GM23338 (cell line): ENCODE measurements at regions not wholly inside any gene's neighbourhood (a gene's known extent, or its start where the extent isn't known, plus 50 kb on each side); places are given as distances from the start of the nearest gene placed in this dataset.

ENCODE experiments used
- EZH2phosphoT487 ChIP-seq: fragments of 200-600 bp; sonication (generic); IDR thresholded peaks from one replicate; pipeline ENCODE4 v1.8.1; 2018; ENCODE audit warnings: antibody characterized with exemption; ENCODE audit not compliant: unreplicated experiment
- POLR2AphosphoS5 ChIP-seq: IDR thresholded peaks from 2 replicates; pipeline ENCODE4 v1.6.1; 2016; ENCODE audit warnings: antibody characterized with exemption, low read depth
- TF ChIP-seq, protein P1 (sequence below), 2 experiments: fragments of 200-600 bp in 1 of 2; sonication (generic) in 1 of 2; conservative IDR thresholded peaks; 2 replicates each; pipeline versions ENCODE4 v1.5.1 to v1.6.1; 2016 to 2017; ENCODE audit warnings: antibody characterized with exemption in 2 of 2, low read depth in 2 of 2, mild to moderate bottlenecking in 2 of 2, moderate library complexity in 1 of 2
- TF ChIP-seq, protein P2 (sequence below): IDR thresholded peaks from one replicate; pipeline ENCODE4 v1.6.1; 2018; ENCODE audit warnings: antibody characterized with exemption; ENCODE audit not compliant: unreplicated experiment

- TF ChIP-seq, protein P1, sequence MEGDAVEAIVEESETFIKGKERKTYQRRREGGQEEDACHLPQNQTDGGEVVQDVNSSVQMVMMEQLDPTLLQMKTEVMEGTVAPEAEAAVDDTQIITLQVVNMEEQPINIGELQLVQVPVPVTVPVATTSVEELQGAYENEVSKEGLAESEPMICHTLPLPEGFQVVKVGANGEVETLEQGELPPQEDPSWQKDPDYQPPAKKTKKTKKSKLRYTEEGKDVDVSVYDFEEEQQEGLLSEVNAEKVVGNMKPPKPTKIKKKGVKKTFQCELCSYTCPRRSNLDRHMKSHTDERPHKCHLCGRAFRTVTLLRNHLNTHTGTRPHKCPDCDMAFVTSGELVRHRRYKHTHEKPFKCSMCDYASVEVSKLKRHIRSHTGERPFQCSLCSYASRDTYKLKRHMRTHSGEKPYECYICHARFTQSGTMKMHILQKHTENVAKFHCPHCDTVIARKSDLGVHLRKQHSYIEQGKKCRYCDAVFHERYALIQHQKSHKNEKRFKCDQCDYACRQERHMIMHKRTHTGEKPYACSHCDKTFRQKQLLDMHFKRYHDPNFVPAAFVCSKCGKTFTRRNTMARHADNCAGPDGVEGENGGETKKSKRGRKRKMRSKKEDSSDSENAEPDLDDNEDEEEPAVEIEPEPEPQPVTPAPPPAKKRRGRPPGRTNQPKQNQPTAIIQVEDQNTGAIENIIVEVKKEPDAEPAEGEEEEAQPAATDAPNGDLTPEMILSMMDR (conservative IDR thresholded peaks at IDR 0.05; ENCODE audit: low read depth in 2 of 2): no peak
- TF ChIP-seq POLR2AphosphoS5 (no peak), EZH2phosphoT487 (no peak)
- TF ChIP-seq, protein P2, sequence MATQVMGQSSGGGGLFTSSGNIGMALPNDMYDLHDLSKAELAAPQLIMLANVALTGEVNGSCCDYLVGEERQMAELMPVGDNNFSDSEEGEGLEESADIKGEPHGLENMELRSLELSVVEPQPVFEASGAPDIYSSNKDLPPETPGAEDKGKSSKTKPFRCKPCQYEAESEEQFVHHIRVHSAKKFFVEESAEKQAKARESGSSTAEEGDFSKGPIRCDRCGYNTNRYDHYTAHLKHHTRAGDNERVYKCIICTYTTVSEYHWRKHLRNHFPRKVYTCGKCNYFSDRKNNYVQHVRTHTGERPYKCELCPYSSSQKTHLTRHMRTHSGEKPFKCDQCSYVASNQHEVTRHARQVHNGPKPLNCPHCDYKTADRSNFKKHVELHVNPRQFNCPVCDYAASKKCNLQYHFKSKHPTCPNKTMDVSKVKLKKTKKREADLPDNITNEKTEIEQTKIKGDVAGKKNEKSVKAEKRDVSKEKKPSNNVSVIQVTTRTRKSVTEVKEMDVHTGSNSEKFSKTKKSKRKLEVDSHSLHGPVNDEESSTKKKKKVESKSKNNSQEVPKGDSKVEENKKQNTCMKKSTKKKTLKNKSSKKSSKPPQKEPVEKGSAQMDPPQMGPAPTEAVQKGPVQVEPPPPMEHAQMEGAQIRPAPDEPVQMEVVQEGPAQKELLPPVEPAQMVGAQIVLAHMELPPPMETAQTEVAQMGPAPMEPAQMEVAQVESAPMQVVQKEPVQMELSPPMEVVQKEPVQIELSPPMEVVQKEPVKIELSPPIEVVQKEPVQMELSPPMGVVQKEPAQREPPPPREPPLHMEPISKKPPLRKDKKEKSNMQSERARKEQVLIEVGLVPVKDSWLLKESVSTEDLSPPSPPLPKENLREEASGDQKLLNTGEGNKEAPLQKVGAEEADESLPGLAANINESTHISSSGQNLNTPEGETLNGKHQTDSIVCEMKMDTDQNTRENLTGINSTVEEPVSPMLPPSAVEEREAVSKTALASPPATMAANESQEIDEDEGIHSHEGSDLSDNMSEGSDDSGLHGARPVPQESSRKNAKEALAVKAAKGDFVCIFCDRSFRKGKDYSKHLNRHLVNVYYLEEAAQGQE: no peak
Observed at GRCh38 chr16:65349626-65350025, 227.8 kb upstream of the CDH11 start.
